Liver (tissue), 8 donors: ENCODE measurements at regions not wholly inside any gene's neighbourhood (a gene's known extent, or its start where the extent isn't known, plus 50 kb on each side); places are given as distances from the start of the nearest gene placed in this dataset.

Experiments
- DNase-seq: peaks from one replicate; pipeline ENCODE4 v3.0.0-alpha.2; 2017; ENCODE audit warnings: low spot score
- H3K27ac ChIP-seq, 2 donors: one replicate each; pipeline ENCODE4 v1.7.0; 2013; ENCODE audit warnings: inconsistent platforms in 2 of 2, low read length in 2 of 2, control low read depth in 1 of 2, low read depth in 1 of 2, mild to moderate bottlenecking in 1 of 2
- H3K27me3 ChIP-seq, 4 donors: one replicate each; pipeline versions ENCODE4 v1.6.1 to v1.7.0; 2013; ENCODE audit warnings: low read length in 3 of 4, inconsistent platforms in 1 of 4, mild to moderate bottlenecking in 1 of 4, moderate library complexity in 1 of 4; ENCODE audit not compliant: control insufficient read depth in 4 of 4, insufficient read depth in 4 of 4
- H3K36me3 ChIP-seq, 4 donors: one replicate each; pipeline versions ENCODE4 v1.6.1 to v1.7.0; 2013; ENCODE audit warnings: low read length in 3 of 4, mild to moderate bottlenecking in 3 of 4, low read depth in 1 of 4, moderate library complexity in 1 of 4; ENCODE audit not compliant: control insufficient read depth in 4 of 4, insufficient read depth in 3 of 4
- H3K4me1 ChIP-seq, 4 donors: one replicate each; pipeline versions ENCODE4 v1.6.1 to v1.7.0; 2013; ENCODE audit warnings: low read length in 3 of 4, mild to moderate bottlenecking in 3 of 4, moderate library complexity in 1 of 4; ENCODE audit not compliant: control insufficient read depth in 4 of 4, insufficient read depth in 4 of 4
- H3K4me3 ChIP-seq, 3 donors: one replicate each; pipeline versions ENCODE4 v1.6.1 to v1.7.0; 2013; ENCODE audit warnings: low read length in 3 of 3, control low read depth in 1 of 3, low read depth in 1 of 3, mild to moderate bottlenecking in 1 of 3
- H3K9ac ChIP-seq, 2 donors: one replicate each; pipeline ENCODE4 v1.7.0; 2013; ENCODE audit warnings: low read length in 2 of 2, mild to moderate bottlenecking in 2 of 2, moderate library complexity in 2 of 2, control low read depth in 1 of 2, low read depth in 1 of 2
- H3K9me3 ChIP-seq, 4 donors: one replicate each; pipeline versions ENCODE4 v1.6.1 to v1.7.0; 2013; ENCODE audit warnings: low read length in 3 of 4; ENCODE audit not compliant: control insufficient read depth in 4 of 4
- ATF3 ChIP-seq: IDR thresholded peaks from 2 replicates; pipeline ENCODE4 v1.6.1; 2016; ENCODE audit warnings: antibody characterized with exemption
- CTCF ChIP-seq: fragments of 150-350 bp; IDR thresholded peaks from 2 replicates; pipeline ENCODE4 v1.5.1; 2017; ENCODE audit warnings: improper control_type of control experiment, low read depth, low read length; ENCODE audit not compliant: missing input control
- EGR1 ChIP-seq, 2 donors: IDR thresholded peaks; 2 replicates each; pipeline ENCODE4 v1.6.1; 2016 to 2018; ENCODE audit warnings: antibody characterized with exemption in 2 of 2, low read depth in 2 of 2
- FOXA1 ChIP-seq: IDR thresholded peaks from 2 replicates; pipeline ENCODE4 v1.6.1; 2016; ENCODE audit warnings: antibody characterized with exemption
- FOXA2 ChIP-seq: IDR thresholded peaks from 2 replicates; pipeline ENCODE4 v1.6.1; 2016; ENCODE audit warnings: antibody characterized with exemption
- GABPA ChIP-seq, 2 donors: IDR thresholded peaks in 1 of 2; conservative IDR thresholded peaks in 1 of 2; 2 replicates each; pipeline ENCODE4 v1.6.1; 2016; ENCODE audit warnings: antibody characterized with exemption in 2 of 2, mild to moderate bottlenecking in 1 of 2, moderate library complexity in 1 of 2
- HNF4A ChIP-seq, 2 donors: conservative IDR thresholded peaks; 2 replicates each; pipeline ENCODE4 v1.6.1; 2016; ENCODE audit warnings: antibody characterized with exemption in 2 of 2, mild to moderate bottlenecking in 2 of 2
- JUND ChIP-seq, 2 donors: IDR thresholded peaks; 2 replicates each; pipeline ENCODE4 v1.6.1; 2016; ENCODE audit warnings: antibody characterized with exemption in 2 of 2
- MAX ChIP-seq: IDR thresholded peaks from 2 replicates; pipeline ENCODE4 v1.6.1; 2016; ENCODE audit warnings: antibody characterized with exemption
- RAD21 ChIP-seq, 2 donors: IDR thresholded peaks; 2 replicates each; pipeline ENCODE4 v1.6.1; 2016; ENCODE audit warnings: antibody characterized with exemption in 2 of 2, mild to moderate bottlenecking in 2 of 2
- REST ChIP-seq: IDR thresholded peaks from 2 replicates; pipeline ENCODE4 v1.6.1; 2016; ENCODE audit warnings: antibody characterized with exemption, mild to moderate bottlenecking
- RXRA ChIP-seq, 2 donors: IDR thresholded peaks; 2 replicates each; pipeline ENCODE4 v1.6.1; 2017 to 2018; ENCODE audit warnings: antibody characterized with exemption in 2 of 2, mild to moderate bottlenecking in 1 of 2
- SP1 ChIP-seq: IDR thresholded peaks from 2 replicates; pipeline ENCODE4 v1.6.1; 2018; ENCODE audit warnings: antibody characterized with exemption, mild to moderate bottlenecking
- TAF1 ChIP-seq: conservative IDR thresholded peaks from 2 replicates; pipeline ENCODE4 v1.6.1; 2016; ENCODE audit warnings: antibody characterized with exemption, mild to moderate bottlenecking
- YY1 ChIP-seq: IDR thresholded peaks from 2 replicates; pipeline ENCODE4 v1.6.1; 2016; ENCODE audit warnings: antibody characterized with exemption, mild to moderate bottlenecking
- ZBTB33 ChIP-seq: IDR thresholded peaks from 2 replicates; pipeline ENCODE4 v1.6.1; 2016; ENCODE audit warnings: antibody characterized with exemption
- WGBS: extraction: QIAGEN DNeasy Blood & Tissue Kit; methylation state at CpG from one replicate; pipeline ENCODE4 v1.1.7; 2013; 5-methylcytosine and 5-hydroxymethylcytosine counted together
- donor health status: healthy.
- donor health status: healthy.
- donor health status: healthy.
- donor health status: healthy.
- donor health status: healthy.

- H3K9me3 ChIP-seq: no peaks in the 10 kb centered on the region
- no peak overlapping the region for H3K4me3 ChIP-seq
- WGBS: 84% methylated on average over 4 of the region's 4 CpGs
- DNase-seq: no peak
- TF ChIP-seq FOXA1 (no peak), REST (no peak), ZBTB33 (no peak), JUND (IDR thresholded peaks at IDR 0.05) (no peak), CTCF (no peak), FOXA2 (no peak), RAD21 (IDR thresholded peaks at IDR 0.05) (no peak), TAF1 (no peak), RXRA (IDR thresholded peaks at IDR 0.05) (no peak), SP1 (no peak), ATF3 (no peak), GABPA (IDR thresholded peaks at IDR 0.05 in 1 of 2, conservative IDR thresholded peaks at IDR 0.05 in 1 of 2) (no peak), HNF4A (conservative IDR thresholded peaks at IDR 0.05) (no peak), EGR1 (IDR thresholded peaks at IDR 0.05; ENCODE audit: low read depth in 2 of 2) (no peak), YY1 (no peak), MAX (no peak)
- no peaks in the 10 kb centered on the region for H3K36me3 ChIP-seq
- H3K27me3 ChIP-seq: peaks cover 0 to 3% (median 0%) of the 10 kb centered on the region in 4 donors
- H3K27ac ChIP-seq: no peak overlapping the region
- H3K9ac ChIP-seq: no peak overlapping the region
- H3K4me1 ChIP-seq: no peaks in the 10 kb centered on the region
Measured at GRCh38 chr5:29701600-29701999, 1491.9 kb upstream of the CDH6 start.
